ENCODE measurements at regions not wholly inside any gene's neighbourhood (a gene's known extent, or its start where the extent isn't known, plus 50 kb on each side); places are given as distances from the start of the nearest gene placed in this dataset.
"Not testable (repeated sequence)": the region's sequence is repeated elsewhere in the genome, so short reads cannot be mapped to it uniquely, and the experiment has no call there.

GRCh38 chr19:27846944-27847343, 1366.0 kb downstream of the UQCRFS1 start:
- no peaks in the 10 kb centered on the region for H3K4me1 ChIP-seq (ENCODE audit: control insufficient read depth, insufficient read depth, low read length)
- no peaks in the 10 kb centered on the region for H3K27me3 ChIP-seq (replicated peaks; ENCODE audit: control insufficient read depth, insufficient read depth, low read length)
- H3K9me3 ChIP-seq (ENCODE audit: control insufficient read depth, low read length), result peaks cover 13% of the 10 kb centered on the region
- no peak overlapping the region for H3K9ac ChIP-seq (ENCODE audit: low read length)
- H3K36me3 ChIP-seq (ENCODE audit: control insufficient read depth, insufficient read depth, low read length, severe bottlenecking), result no peaks in the 10 kb centered on the region
- DNase-seq (ENCODE audit: low read depth), result no peak
- H3K4me3 ChIP-seq (ENCODE audit: low read length), result no peak overlapping the region

GRCh38 chr19:27844261-27844660, 1368.7 kb downstream of the UQCRFS1 start:
- Histone ChIP-seq H3K4me3 (ENCODE audit: low read length) (no peak overlapping the region), H3K9me3 (ENCODE audit: control insufficient read depth, low read length) (peaks cover 5% of the 10 kb centered on the region), H3K4me1 (ENCODE audit: control insufficient read depth, insufficient read depth, low read length) (no peaks in the 10 kb centered on the region), H3K9ac (ENCODE audit: low read length) (no peak overlapping the region), H3K27me3 (replicated peaks; ENCODE audit: control insufficient read depth, insufficient read depth, low read length) (no peaks in the 10 kb centered on the region), H3K36me3 (ENCODE audit: control insufficient read depth, insufficient read depth, low read length, severe bottlenecking) (no peaks in the 10 kb centered on the region)
- no peak for DNase-seq (ENCODE audit: low read depth)

GRCh38 chr19:27843861-27844260, 1369.1 kb downstream of the UQCRFS1 start:
- Histone ChIP-seq H3K4me1 (ENCODE audit: control insufficient read depth, insufficient read depth, low read length) (no peaks in the 10 kb centered on the region), H3K36me3 (ENCODE audit: control insufficient read depth, insufficient read depth, low read length, severe bottlenecking) (no peaks in the 10 kb centered on the region)
- no peak for DNase-seq (ENCODE audit: low read depth)

GRCh38 chr19:27833031-27833430, 1379.9 kb downstream of the UQCRFS1 start:
- H3K9ac ChIP-seq (ENCODE audit: low read length), result no peak overlapping the region
- no peak overlapping the region for H3K4me3 ChIP-seq (ENCODE audit: low read length)
- H3K27me3 ChIP-seq (replicated peaks; ENCODE audit: control insufficient read depth, insufficient read depth, low read length), result no peaks in the 10 kb centered on the region
- no peak for DNase-seq (ENCODE audit: low read depth)
- H3K36me3 ChIP-seq (ENCODE audit: control insufficient read depth, insufficient read depth, low read length, severe bottlenecking), result no peaks in the 10 kb centered on the region
- H3K4me1 ChIP-seq (ENCODE audit: control insufficient read depth, insufficient read depth, low read length), result no peaks in the 10 kb centered on the region
- H3K9me3 ChIP-seq (ENCODE audit: control insufficient read depth, low read length), result no peaks in the 10 kb centered on the region

More at GRCh38 chr19:27843861-27844260, 1369.1 kb downstream of the UQCRFS1 start:
- Histone ChIP-seq H3K4me3 (ENCODE audit: low read length) (no peak overlapping the region), H3K9me3 (ENCODE audit: control insufficient read depth, low read length) (peaks cover 5% of the 10 kb centered on the region), H3K27me3 (replicated peaks; ENCODE audit: control insufficient read depth, insufficient read depth, low read length) (no peaks in the 10 kb centered on the region), H3K9ac (ENCODE audit: low read length) (no peak overlapping the region)

- H3K4me3 ChIP-seq (ENCODE audit: low read length), result no peak overlapping the region
- no peak for DNase-seq (ENCODE audit: low read depth)
Measured at GRCh38 chr19:27828829-27829228, 1384.1 kb downstream of the UQCRFS1 start.

GRCh38 chr19:27824108-27824507, 1388.8 kb downstream of the UQCRFS1 start:
- H3K4me1 ChIP-seq (ENCODE audit: control insufficient read depth, insufficient read depth, low read length), result no peaks in the 10 kb centered on the region
- no peak overlapping the region for H3K4me3 ChIP-seq (ENCODE audit: low read length)
- H3K9me3 ChIP-seq (ENCODE audit: control insufficient read depth, low read length), result no peaks in the 10 kb centered on the region
- H3K36me3 ChIP-seq (ENCODE audit: control insufficient read depth, insufficient read depth, low read length, severe bottlenecking), result no peaks in the 10 kb centered on the region
- H3K27me3 ChIP-seq (replicated peaks; ENCODE audit: control insufficient read depth, insufficient read depth, low read length), result no peaks in the 10 kb centered on the region
- DNase-seq (ENCODE audit: low read depth), result peak; percentile 39
- H3K9ac ChIP-seq (ENCODE audit: low read length), result no peak overlapping the region

More at GRCh38 chr19:27828829-27829228, 1384.1 kb downstream of the UQCRFS1 start:
- H3K36me3 ChIP-seq (ENCODE audit: control insufficient read depth, insufficient read depth, low read length, severe bottlenecking), result no peaks in the 10 kb centered on the region
- no peaks in the 10 kb centered on the region for H3K27me3 ChIP-seq (replicated peaks; ENCODE audit: control insufficient read depth, insufficient read depth, low read length)
- no peaks in the 10 kb centered on the region for H3K9me3 ChIP-seq (ENCODE audit: control insufficient read depth, low read length)
- no peak overlapping the region for H3K9ac ChIP-seq (ENCODE audit: low read length)
- H3K4me1 ChIP-seq (ENCODE audit: control insufficient read depth, insufficient read depth, low read length), result no peaks in the 10 kb centered on the region

- DNase-seq (ENCODE audit: low read depth), result no peak
Measured at GRCh38 chr19:27822336-27822735, 1390.6 kb downstream of the UQCRFS1 start.

GRCh38 chr19:27821418-27822018, 1391.4 kb downstream of the UQCRFS1 start:
- Histone ChIP-seq H3K9ac (ENCODE audit: low read length) (no peak overlapping the region), H3K36me3 (ENCODE audit: control insufficient read depth, insufficient read depth, low read length, severe bottlenecking) (no peaks in the 10 kb centered on the region), H3K9me3 (ENCODE audit: control insufficient read depth, low read length) (no peaks in the 10 kb centered on the region), H3K4me3 (ENCODE audit: low read length) (no peak overlapping the region), H3K27me3 (replicated peaks; ENCODE audit: control insufficient read depth, insufficient read depth, low read length) (no peaks in the 10 kb centered on the region), H3K4me1 (ENCODE audit: control insufficient read depth, insufficient read depth, low read length) (no peaks in the 10 kb centered on the region)
- DNase-seq (ENCODE audit: low read depth), result no peak

More at GRCh38 chr19:27822336-27822735, 1390.6 kb downstream of the UQCRFS1 start:
- no peaks in the 10 kb centered on the region for H3K9me3 ChIP-seq (ENCODE audit: control insufficient read depth, low read length)
- no peaks in the 10 kb centered on the region for H3K4me1 ChIP-seq (ENCODE audit: control insufficient read depth, insufficient read depth, low read length)
- H3K36me3 ChIP-seq (ENCODE audit: control insufficient read depth, insufficient read depth, low read length, severe bottlenecking), result no peaks in the 10 kb centered on the region
- no peak overlapping the region for H3K9ac ChIP-seq (ENCODE audit: low read length)
- no peak overlapping the region for H3K4me3 ChIP-seq (ENCODE audit: low read length)
- H3K27me3 ChIP-seq (replicated peaks; ENCODE audit: control insufficient read depth, insufficient read depth, low read length), result no peaks in the 10 kb centered on the region

GRCh38 chr19:27815985-27816384, 1397.0 kb downstream of the UQCRFS1 start:
- DNase-seq (ENCODE audit: low read depth), result no peak
- Histone ChIP-seq H3K9me3 (ENCODE audit: control insufficient read depth, low read length) (no peaks in the 10 kb centered on the region), H3K27me3 (replicated peaks; ENCODE audit: control insufficient read depth, insufficient read depth, low read length) (no peaks in the 10 kb centered on the region), H3K4me3 (ENCODE audit: low read length) (no peak overlapping the region), H3K36me3 (ENCODE audit: control insufficient read depth, insufficient read depth, low read length, severe bottlenecking) (no peaks in the 10 kb centered on the region), H3K4me1 (ENCODE audit: control insufficient read depth, insufficient read depth, low read length) (no peaks in the 10 kb centered on the region), H3K9ac (ENCODE audit: low read length) (no peak overlapping the region)

- not testable (repeated sequence) for H3K4me1 ChIP-seq (ENCODE audit: control insufficient read depth, insufficient read depth, low read length); H3K27me3 ChIP-seq (replicated peaks; ENCODE audit: control insufficient read depth, insufficient read depth, low read length); H3K9me3 ChIP-seq (ENCODE audit: control insufficient read depth, low read length); H3K36me3 ChIP-seq (ENCODE audit: control insufficient read depth, insufficient read depth, low read length, severe bottlenecking); H3K9ac ChIP-seq (ENCODE audit: low read length); DNase-seq (ENCODE audit: low read depth); H3K4me3 ChIP-seq (ENCODE audit: low read length)
Measured at GRCh38 chr19:27814834-27815233, 1398.1 kb downstream of the UQCRFS1 start.

GRCh38 chr19:27814274-27814673, 1398.7 kb downstream of the UQCRFS1 start:
- H3K27me3 ChIP-seq (replicated peaks; ENCODE audit: control insufficient read depth, insufficient read depth, low read length); H3K4me3 ChIP-seq (ENCODE audit: low read length); DNase-seq (ENCODE audit: low read depth); H3K9ac ChIP-seq (ENCODE audit: low read length); H3K9me3 ChIP-seq (ENCODE audit: control insufficient read depth, low read length); H3K36me3 ChIP-seq (ENCODE audit: control insufficient read depth, insufficient read depth, low read length, severe bottlenecking); H3K4me1 ChIP-seq (ENCODE audit: control insufficient read depth, insufficient read depth, low read length): not testable (repeated sequence)

- H3K27me3 ChIP-seq (replicated peaks; ENCODE audit: control insufficient read depth, insufficient read depth, low read length), result no peaks in the 10 kb centered on the region
- no peaks in the 10 kb centered on the region for H3K36me3 ChIP-seq (ENCODE audit: control insufficient read depth, insufficient read depth, low read length, severe bottlenecking)
- no peak for DNase-seq (ENCODE audit: low read depth)
- H3K4me3 ChIP-seq (ENCODE audit: low read length), result no peak overlapping the region
- H3K4me1 ChIP-seq (ENCODE audit: control insufficient read depth, insufficient read depth, low read length), result no peaks in the 10 kb centered on the region
- H3K9ac ChIP-seq (ENCODE audit: low read length), result no peak overlapping the region
- no peaks in the 10 kb centered on the region for H3K9me3 ChIP-seq (ENCODE audit: control insufficient read depth, low read length)
Measured at GRCh38 chr19:27806471-27807070, 1406.4 kb downstream of the UQCRFS1 start.

Measured in adipocyte (in vitro differentiated cells).